HL-60 (cell line): ENCODE measurements at regions not wholly inside any gene's neighbourhood (a gene's known extent, or its start where the extent isn't known, plus 50 kb on each side); places are given as distances from the start of the nearest gene placed in this dataset.

Experiments
- DNase-seq, 2 experiments: peaks; one replicate each; pipeline ENCODE4 v3.0.0-alpha.2; 2010 to 2020; ENCODE audit warnings: low read depth in 1 of 2, low spot score in 1 of 2
- H3K27ac ChIP-seq: fragments of 250-450 bp; sonication (Bioruptor Pico); replicated peaks from 2 replicates; pipeline ENCODE4 v1.5.1; 2020; ENCODE audit warnings: mild to moderate bottlenecking, moderate library complexity
- H3K27me3 ChIP-seq: fragments of 250-450 bp; sonication (Bioruptor Pico); 2 replicates; pipeline ENCODE4 v1.5.1; 2021; ENCODE audit warnings: mild to moderate bottlenecking, moderate library complexity; ENCODE audit not compliant: insufficient read depth, poor library complexity, severe bottlenecking
- H3K4me3 ChIP-seq: replicated peaks from 2 replicates; pipeline ENCODE4 v1.5.1; 2011; ENCODE audit warnings: mild to moderate bottlenecking, control low read depth, low read length; ENCODE audit not compliant: insufficient read depth
- GABPA ChIP-seq: IDR thresholded peaks from 2 replicates; pipeline ENCODE4 v1.6.1; 2012; ENCODE audit warnings: low read depth
- POLR2AphosphoS5 ChIP-seq: IDR thresholded peaks from 2 replicates; pipeline ENCODE4 v1.6.1; 2012; ENCODE audit warnings: low read depth
- SPI1 ChIP-seq: IDR thresholded peaks from 2 replicates; pipeline ENCODE4 v1.6.1; 2012; ENCODE audit warnings: low read depth, mild to moderate bottlenecking, borderline replicate concordance
- TF ChIP-seq, protein P1 (sequence below): IDR thresholded peaks from 2 replicates; pipeline ENCODE4 v1.6.1; 2012; ENCODE audit warnings: low read depth; ENCODE audit not compliant: insufficient replicate concordance
- TF ChIP-seq, protein P2 (sequence below): IDR thresholded peaks from one replicate; pipeline ENCODE4 v1.5.1; 2011; ENCODE audit warnings: low read length, control low read depth, inconsistent platforms; ENCODE audit not compliant: insufficient read depth

DNA sequence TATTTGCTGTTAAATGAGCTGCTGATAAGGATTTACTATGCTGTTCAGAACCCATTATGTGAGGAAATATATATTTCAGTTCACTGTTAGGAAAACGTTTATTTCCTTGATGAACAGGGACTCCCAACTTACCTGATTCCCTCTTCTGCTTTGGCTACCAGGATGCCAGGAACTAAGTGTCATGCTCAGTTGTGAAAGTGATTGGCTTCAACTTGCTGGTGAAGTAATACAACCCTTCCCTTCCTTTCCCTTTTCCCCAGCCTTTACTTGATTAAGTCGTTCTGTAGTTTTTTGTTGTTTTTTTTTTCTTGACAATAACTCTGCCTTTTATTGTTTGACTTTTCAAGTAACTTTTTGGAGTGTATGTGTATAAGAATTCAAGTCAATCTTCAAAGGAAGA is 309.3 kb downstream of the DOCK8 start:
- TF ChIP-seq, protein P1, sequence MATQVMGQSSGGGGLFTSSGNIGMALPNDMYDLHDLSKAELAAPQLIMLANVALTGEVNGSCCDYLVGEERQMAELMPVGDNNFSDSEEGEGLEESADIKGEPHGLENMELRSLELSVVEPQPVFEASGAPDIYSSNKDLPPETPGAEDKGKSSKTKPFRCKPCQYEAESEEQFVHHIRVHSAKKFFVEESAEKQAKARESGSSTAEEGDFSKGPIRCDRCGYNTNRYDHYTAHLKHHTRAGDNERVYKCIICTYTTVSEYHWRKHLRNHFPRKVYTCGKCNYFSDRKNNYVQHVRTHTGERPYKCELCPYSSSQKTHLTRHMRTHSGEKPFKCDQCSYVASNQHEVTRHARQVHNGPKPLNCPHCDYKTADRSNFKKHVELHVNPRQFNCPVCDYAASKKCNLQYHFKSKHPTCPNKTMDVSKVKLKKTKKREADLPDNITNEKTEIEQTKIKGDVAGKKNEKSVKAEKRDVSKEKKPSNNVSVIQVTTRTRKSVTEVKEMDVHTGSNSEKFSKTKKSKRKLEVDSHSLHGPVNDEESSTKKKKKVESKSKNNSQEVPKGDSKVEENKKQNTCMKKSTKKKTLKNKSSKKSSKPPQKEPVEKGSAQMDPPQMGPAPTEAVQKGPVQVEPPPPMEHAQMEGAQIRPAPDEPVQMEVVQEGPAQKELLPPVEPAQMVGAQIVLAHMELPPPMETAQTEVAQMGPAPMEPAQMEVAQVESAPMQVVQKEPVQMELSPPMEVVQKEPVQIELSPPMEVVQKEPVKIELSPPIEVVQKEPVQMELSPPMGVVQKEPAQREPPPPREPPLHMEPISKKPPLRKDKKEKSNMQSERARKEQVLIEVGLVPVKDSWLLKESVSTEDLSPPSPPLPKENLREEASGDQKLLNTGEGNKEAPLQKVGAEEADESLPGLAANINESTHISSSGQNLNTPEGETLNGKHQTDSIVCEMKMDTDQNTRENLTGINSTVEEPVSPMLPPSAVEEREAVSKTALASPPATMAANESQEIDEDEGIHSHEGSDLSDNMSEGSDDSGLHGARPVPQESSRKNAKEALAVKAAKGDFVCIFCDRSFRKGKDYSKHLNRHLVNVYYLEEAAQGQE = no peak
- TF ChIP-seq SPI1 = no peak
- TF ChIP-seq POLR2AphosphoS5 = no peak
- TF ChIP-seq GABPA = no peak
- TF ChIP-seq, protein P2, sequence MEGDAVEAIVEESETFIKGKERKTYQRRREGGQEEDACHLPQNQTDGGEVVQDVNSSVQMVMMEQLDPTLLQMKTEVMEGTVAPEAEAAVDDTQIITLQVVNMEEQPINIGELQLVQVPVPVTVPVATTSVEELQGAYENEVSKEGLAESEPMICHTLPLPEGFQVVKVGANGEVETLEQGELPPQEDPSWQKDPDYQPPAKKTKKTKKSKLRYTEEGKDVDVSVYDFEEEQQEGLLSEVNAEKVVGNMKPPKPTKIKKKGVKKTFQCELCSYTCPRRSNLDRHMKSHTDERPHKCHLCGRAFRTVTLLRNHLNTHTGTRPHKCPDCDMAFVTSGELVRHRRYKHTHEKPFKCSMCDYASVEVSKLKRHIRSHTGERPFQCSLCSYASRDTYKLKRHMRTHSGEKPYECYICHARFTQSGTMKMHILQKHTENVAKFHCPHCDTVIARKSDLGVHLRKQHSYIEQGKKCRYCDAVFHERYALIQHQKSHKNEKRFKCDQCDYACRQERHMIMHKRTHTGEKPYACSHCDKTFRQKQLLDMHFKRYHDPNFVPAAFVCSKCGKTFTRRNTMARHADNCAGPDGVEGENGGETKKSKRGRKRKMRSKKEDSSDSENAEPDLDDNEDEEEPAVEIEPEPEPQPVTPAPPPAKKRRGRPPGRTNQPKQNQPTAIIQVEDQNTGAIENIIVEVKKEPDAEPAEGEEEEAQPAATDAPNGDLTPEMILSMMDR = no peak
- DNase-seq = no peak
- no peak overlapping the region for H3K4me3 ChIP-seq
- H3K27ac ChIP-seq = no peak overlapping the region
- H3K27me3 ChIP-seq = no peaks in the 10 kb centered on the region

DNA sequence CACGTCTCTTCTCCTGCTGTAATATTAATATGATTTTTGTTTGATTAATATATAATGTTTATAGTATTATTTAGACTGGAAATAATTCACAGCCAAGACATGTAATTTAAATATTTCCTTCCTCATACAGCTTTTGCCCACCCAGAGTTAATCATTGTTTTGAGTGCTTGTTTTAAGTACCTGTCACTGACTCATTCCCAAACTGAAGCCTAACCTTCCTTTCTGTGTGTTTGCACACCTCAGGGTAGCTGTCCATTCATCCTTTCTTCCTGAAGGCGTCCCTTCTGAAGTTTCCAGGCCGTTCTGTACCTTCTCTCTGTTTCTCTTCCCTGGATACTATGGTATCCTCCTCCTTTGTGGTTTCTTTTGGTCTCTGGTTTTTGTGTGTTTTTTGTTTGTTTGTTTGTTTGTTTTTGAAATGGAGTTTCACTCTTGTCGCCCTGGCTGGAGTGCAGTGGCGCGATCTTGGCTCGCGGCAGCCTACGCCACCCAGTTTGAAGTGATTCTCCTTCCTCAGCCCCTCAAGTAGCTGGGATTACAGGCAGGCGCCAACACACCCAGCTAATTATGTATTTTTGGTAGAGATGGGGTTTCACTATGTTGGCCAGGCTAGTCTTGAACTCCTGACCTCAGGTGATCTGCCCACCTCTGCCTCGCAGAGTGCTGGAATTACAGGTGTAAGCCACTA is 312.4 kb downstream of the DOCK8 start:
- Histone ChIP-seq H3K4me3 (no peak overlapping the region), H3K27ac (no peak overlapping the region), H3K27me3 (peaks cover 4% of the 10 kb centered on the region)
- DNase-seq = no peak
- TF ChIP-seq POLR2AphosphoS5 (no peak), SPI1 (no peak), GABPA (no peak)
- TF ChIP-seq, protein P2 = no peak
- TF ChIP-seq, protein P1 = no peak

DNA sequence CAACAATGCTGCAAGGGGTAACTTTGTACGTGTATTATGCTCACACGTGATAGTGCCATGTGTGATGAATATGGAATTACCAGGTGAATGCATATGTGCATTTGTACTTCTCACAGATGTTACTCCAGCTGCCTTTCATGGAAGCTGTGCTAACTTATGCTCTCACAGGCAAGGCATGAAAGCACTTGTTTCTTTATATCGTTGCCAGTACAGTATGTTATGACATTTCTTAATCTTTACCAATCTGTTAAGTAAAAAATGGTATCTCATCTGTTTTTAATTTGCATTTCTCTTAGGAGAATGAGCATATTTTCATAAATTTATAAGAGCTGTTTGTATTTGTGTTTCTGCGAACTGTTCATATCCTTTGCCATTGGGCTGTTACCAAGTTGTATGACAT is 311.8 kb upstream of the DMRT1 start:
- TF ChIP-seq GABPA (no peak), SPI1 (no peak), POLR2AphosphoS5 (no peak)
- TF ChIP-seq, protein P2 = no peak
- TF ChIP-seq, protein P1 = no peak
- Histone ChIP-seq H3K27me3 (peaks cover 10% of the 10 kb centered on the region), H3K4me3 (no peak overlapping the region), H3K27ac (no peak overlapping the region)
- no peak for DNase-seq
